SH-SY5Y (cell line): ENCODE measurements at regions not wholly inside any gene's neighbourhood (a gene's known extent, or its start where the extent isn't known, plus 50 kb on each side); places are given as distances from the start of the nearest gene placed in this dataset.

Experiments used
- GATA2 ChIP-seq: IDR thresholded peaks from 2 replicates; pipeline ENCODE4 v1.6.1; 2011; ENCODE audit warnings: mild to moderate bottlenecking, low read depth, low read length
- GATA3 ChIP-seq: IDR thresholded peaks from 2 replicates; pipeline ENCODE4 v1.6.1; 2011; ENCODE audit warnings: low read depth, mild to moderate bottlenecking, low read length, moderate library complexity

DNA sequence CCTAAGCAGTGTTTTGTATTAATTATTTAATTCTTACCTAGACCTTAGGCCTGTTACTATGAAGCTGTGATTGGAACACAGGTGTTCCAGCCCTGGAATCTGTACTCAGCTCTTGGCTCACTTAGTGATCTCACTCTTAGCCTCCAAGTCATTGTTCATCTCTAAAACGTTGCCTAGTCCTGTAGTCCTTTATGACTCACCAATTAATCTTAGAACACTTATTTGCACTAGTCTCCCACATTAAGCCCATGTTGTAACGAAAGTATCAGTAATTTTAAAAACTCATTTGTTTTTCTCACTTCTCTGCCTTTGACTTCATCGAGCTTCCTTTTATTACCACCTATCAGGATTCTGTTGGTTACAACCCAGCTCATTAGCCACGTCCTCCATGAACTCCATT is 1224.7 kb upstream of the TENM3 start:
- TF ChIP-seq GATA3 (no peak), GATA2 (no peak)

DNA sequence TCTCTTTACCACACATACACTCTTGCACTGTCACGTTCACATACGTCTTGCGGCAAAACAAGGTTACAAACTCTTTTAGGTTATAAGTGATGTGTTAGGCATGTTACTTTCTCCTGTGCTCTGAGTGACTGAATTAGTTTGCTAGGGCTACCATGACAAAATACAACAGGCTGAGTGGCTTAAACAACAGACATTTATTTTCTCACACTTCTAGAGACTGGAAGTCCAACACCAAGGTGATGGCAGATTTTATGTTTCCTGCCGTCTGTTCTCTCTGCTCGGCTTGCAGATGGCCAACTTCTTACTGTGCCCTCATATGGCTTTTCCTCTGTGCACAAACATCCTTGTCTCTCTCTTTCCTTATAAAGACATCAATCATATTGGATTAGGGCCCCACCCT is 1224.3 kb upstream of the TENM3 start:
- TF ChIP-seq GATA2 (no peak), GATA3 (no peak)

DNA sequence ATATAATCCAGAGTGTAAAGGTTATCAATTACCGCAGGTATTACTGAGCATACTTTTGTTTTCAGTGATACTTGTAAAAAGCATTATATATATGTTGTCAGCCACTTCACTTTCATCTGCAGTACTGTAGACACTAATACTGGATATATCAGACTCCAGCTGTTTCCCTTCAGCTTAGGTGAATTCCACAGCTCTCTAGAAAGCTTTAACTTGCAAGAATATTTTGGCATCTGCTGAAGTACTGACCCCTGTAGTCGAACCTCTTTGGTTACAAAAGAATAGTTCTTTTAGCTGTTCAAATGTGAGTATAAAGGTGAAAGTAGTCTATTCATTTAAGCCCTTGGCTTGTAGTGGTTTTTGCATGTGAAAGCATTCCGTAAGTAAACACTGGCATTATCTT is 1222.7 kb upstream of the TENM3 start:
- TF ChIP-seq GATA2: no peak
- TF ChIP-seq GATA3: no peak

GRCh38 chr4:181021213-181021612 is 1222.0 kb upstream of the TENM3 start:
- TF ChIP-seq GATA3: no peak
- no peak for TF ChIP-seq GATA2

- TF ChIP-seq GATA2 (no peak), GATA3 (no peak)
Measured at GRCh38 chr4:181030961-181031360, 1212.2 kb upstream of the TENM3 start.

DNA sequence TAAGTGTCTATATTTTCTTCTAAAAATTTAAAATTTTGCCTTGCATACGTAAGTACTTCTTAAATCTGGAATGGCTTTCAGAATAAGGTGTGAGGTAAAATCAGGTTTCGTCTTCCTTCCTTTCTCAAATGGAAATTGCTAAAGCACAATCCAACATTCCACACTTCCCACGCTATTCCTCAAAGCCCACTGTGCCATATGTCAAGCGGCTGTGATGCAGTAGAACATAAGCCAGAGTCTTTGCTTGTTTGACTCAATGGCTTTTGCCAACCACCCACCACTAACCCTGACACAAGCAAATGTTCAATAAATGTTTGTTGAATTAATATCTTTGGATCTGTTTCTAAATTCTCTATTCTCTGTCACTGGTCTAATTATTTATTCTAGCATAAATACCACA is 1199.7 kb upstream of the TENM3 start:
- no peak for TF ChIP-seq GATA3
- no peak for TF ChIP-seq GATA2

DNA sequence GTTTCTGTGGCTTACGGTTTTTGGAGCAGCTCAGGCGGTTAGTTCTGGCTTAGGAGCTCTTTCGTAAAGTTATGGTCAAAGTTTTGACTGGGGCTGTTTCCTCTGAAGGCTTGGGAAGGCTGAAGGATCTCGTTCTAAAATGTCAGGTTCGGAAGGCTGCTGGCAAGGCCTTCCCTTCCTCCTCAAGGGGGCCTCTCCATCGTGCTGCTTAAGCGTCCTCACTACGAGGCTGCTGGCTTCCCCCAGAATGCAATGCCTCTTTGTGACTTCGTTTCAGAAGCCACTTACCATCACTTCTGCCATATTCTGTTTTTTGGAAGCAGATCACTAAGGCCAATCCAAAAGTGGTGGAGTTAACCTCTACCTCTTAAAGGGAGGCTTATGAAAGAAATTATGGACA is 1196.4 kb upstream of the TENM3 start:
- TF ChIP-seq GATA2: no peak
- no peak for TF ChIP-seq GATA3

DNA sequence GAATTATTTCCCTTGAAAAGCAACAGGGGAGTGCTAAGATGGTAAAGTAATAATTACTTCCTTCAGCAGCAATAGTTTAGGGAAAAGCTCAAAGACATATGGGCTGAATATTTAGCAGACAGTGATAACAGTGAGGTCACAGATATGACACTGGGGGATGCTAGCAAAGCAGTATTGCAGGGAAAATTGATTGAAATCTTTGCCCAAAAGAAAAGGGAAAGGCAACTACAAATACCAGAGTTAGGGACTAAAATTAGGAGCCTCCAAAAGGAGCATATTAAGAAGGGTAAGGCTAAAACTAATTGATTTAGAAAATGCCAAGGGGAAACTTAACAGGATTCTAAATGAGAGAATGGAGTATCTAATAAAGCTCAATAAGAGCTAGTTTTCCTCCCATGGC is 1191.3 kb upstream of the TENM3 start:
- no peak for TF ChIP-seq GATA2
- no peak for TF ChIP-seq GATA3

DNA sequence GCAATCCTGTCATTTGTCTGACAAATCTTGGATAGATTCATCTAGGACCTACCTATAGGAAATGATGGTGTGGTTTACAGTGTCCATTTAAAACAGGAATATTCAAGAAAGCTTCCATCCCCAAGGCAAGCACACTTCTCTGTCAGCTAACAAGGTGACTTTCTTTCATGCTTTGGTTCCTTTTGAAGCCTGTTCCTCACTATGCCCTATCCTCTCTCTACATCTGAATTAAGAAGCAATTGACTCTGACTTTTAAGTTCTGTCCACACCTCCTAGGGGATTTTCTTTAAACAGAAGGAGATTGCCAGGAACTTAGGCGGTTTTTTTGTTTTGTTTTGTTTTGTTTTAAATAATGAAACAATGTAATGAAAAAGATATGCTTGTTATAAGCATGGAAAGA is 1181.4 kb upstream of the TENM3 start:
- TF ChIP-seq GATA2 (no peak), GATA3 (no peak)

GRCh38 chr4:181063212-181063611 is 1180.0 kb upstream of the TENM3 start:
- no peak for TF ChIP-seq GATA3
- TF ChIP-seq GATA2: no peak

DNA sequence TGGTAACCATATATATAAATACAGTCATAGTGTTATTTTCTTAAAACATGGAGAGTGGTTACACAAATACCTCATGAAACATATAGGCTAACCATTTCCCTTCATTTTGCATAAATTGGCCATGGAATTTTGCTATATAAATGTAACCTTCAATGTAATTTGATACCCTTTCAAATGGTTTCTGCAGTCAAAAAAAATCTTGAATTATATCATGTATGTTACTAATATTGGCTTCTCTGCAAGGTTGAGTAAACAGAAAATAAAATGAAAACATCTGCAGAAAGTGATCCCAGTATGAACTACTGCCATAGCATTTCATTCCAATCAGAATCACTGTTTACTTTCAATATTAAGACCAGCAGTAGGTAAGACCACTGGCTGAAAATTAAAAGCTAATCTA is 1165.9 kb upstream of the TENM3 start:
- TF ChIP-seq GATA3: no peak
- TF ChIP-seq GATA2: no peak

DNA sequence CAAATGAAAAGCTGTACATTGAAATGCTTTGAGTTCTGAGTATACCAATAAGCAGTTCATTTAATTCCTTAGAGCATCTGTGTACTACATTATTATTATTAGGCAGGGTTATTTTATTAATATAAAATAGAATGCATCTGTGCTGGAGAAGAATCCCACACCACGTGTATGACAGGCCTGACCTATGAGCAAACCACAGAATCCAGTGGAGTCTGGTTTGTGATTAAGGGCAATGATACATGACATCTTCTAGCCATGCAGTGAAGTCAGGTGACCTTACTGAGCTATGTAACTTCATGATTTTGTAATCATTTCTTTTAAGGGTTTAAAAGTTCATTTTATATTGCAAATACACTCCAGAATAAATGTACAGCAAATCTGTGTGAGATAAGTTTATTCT is 1165.0 kb upstream of the TENM3 start:
- no peak for TF ChIP-seq GATA2
- TF ChIP-seq GATA3: no peak

- no peak for TF ChIP-seq GATA2
Measured at GRCh38 chr4:181083757-181084361, 1159.3 kb upstream of the TENM3 start.

DNA sequence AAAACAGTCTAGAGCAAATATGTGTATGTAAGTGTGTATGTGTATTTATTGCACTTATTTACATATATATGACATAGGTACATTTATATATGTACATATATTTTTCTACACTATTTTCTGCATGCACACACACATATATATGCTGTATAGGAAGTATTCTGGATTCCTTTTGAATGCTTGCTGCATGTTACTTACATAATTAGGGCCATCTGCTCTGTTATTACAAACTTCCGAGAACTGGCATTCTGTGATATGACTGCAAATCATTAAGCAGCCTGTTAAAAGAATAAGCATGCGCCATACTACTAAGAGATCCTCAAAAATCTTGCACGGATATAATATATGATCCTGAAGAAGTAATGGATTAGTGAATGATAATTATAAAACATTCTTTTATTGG is 1157.6 kb upstream of the TENM3 start:
- no peak for TF ChIP-seq GATA3
- TF ChIP-seq GATA2: no peak

GRCh38 chr4:181105487-181105886 is 1137.7 kb upstream of the TENM3 start:
- TF ChIP-seq GATA2 (no peak), GATA3 (no peak)

DNA sequence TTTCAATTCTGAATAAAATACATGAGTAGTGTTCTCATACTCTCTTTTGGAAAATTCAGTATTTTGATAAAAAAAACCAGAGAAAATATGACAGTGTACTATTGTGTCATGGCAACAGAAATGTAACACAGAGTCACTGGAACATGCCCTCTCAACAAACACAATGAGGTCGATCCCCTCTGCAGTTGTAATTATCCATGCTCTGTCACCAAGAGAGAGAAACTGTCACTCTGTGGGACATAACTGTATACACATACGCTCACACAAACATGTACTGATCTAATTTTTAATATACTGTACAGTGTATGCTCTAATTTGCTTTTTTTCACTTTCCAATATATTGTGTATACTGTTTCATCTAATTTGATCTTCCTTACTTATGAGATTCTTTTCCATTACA is 1136.8 kb upstream of the TENM3 start:
- TF ChIP-seq GATA2 (no peak), GATA3 (no peak)
